ENCODE measurements at regions not wholly inside any gene's neighbourhood (a gene's known extent, or its start where the extent isn't known, plus 50 kb on each side); places are given as distances from the start of the nearest gene placed in this dataset.
"Not testable (repeated sequence)": the region's sequence is repeated elsewhere in the genome, so short reads cannot be mapped to it uniquely, and the experiment has no call there.

DNA sequence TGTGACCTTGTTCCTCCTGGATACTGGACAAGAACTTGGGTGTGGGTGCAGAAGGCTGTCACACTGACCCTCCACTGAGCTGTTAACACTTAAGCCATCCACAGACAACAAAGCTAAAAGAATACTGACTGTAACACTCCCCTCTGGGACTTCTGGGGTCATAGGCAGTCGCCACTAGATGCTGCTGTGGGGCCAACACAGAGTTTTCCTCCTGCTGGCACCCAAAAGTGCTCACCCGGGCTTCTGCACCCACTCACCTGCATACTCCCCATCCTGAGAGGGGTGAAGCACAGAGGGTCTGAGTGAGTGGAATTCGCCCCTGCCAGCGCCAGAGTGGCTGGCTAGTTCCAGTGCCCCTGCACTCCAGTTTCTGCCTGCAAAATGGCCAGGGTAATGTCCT lies 422.4 kb upstream of the LMO3 start:
- no peak overlapping the region for H3K4me3 ChIP-seq (ENCODE audit: low read depth, low read length)
- TF ChIP-seq, protein P1, sequence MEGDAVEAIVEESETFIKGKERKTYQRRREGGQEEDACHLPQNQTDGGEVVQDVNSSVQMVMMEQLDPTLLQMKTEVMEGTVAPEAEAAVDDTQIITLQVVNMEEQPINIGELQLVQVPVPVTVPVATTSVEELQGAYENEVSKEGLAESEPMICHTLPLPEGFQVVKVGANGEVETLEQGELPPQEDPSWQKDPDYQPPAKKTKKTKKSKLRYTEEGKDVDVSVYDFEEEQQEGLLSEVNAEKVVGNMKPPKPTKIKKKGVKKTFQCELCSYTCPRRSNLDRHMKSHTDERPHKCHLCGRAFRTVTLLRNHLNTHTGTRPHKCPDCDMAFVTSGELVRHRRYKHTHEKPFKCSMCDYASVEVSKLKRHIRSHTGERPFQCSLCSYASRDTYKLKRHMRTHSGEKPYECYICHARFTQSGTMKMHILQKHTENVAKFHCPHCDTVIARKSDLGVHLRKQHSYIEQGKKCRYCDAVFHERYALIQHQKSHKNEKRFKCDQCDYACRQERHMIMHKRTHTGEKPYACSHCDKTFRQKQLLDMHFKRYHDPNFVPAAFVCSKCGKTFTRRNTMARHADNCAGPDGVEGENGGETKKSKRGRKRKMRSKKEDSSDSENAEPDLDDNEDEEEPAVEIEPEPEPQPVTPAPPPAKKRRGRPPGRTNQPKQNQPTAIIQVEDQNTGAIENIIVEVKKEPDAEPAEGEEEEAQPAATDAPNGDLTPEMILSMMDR (IDR thresholded peaks at IDR 0.05), result no peak
- no peaks in the 10 kb centered on the region for H3K9me3 ChIP-seq (ENCODE audit: control insufficient read depth, low read length)
- H3K79me2 ChIP-seq, result no peaks in the 10 kb centered on the region
- H3K4me1 ChIP-seq, result no peaks in the 10 kb centered on the region
- H3K36me3 ChIP-seq (ENCODE audit: control insufficient read depth, insufficient read depth, low read length), result no peaks in the 10 kb centered on the region
- no peak overlapping the region for H3K9ac ChIP-seq
- H3K27ac ChIP-seq, result no peak overlapping the region
- H3K4me2 ChIP-seq (ENCODE audit: low read length), result no peak overlapping the region
- no peak overlapping the region for H2AFZ ChIP-seq
- no peaks in the 10 kb centered on the region for H3K27me3 ChIP-seq (ENCODE audit: control insufficient read depth, insufficient read depth, low read length)

GRCh38 chr12:17025424-17025823 lies 419.5 kb upstream of the LMO3 start:
- not testable (repeated sequence) for H3K27ac ChIP-seq; H3K4me2 ChIP-seq (ENCODE audit: low read length); H3K36me3 ChIP-seq (ENCODE audit: control insufficient read depth, insufficient read depth, low read length); H2AFZ ChIP-seq; H3K9me3 ChIP-seq (ENCODE audit: control insufficient read depth, low read length); H3K4me1 ChIP-seq; H3K9ac ChIP-seq; H3K4me3 ChIP-seq (ENCODE audit: low read depth, low read length); H3K79me2 ChIP-seq; H3K27me3 ChIP-seq (ENCODE audit: control insufficient read depth, insufficient read depth, low read length)

DNA sequence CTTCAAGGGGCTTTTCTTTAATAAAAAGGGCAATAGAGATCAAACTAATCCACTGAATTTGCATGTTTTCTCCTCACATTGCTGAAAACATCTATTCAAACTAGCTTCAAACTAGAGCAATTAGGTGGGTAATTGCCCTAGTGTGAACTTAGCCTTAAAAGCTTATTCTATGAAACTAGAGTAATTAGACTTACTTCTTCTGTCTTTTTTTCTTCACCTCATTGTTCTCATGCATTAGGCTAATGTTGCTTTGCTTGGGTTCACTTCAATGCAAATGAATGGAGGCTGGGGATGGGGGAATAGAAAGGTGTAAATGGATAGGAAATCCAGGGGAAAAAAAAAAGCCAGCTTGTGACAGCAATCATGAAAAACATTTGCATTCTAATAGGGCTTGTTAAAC lies 414.8 kb upstream of the LMO3 start:
- Histone ChIP-seq H3K36me3 (ENCODE audit: control insufficient read depth, insufficient read depth, low read length) (no peaks in the 10 kb centered on the region), H3K9me3 (ENCODE audit: control insufficient read depth, low read length) (no peaks in the 10 kb centered on the region), H2AFZ (no peak overlapping the region), H3K4me3 (ENCODE audit: low read depth, low read length) (no peak overlapping the region), H3K27ac (no peak overlapping the region), H3K4me1 (no peaks in the 10 kb centered on the region), H3K9ac (no peak overlapping the region), H3K4me2 (ENCODE audit: low read length) (no peak overlapping the region), H3K27me3 (ENCODE audit: control insufficient read depth, insufficient read depth, low read length) (no peaks in the 10 kb centered on the region), H3K79me2 (no peaks in the 10 kb centered on the region)
- TF ChIP-seq, protein P1 (IDR thresholded peaks at IDR 0.05), result no peak

DNA sequence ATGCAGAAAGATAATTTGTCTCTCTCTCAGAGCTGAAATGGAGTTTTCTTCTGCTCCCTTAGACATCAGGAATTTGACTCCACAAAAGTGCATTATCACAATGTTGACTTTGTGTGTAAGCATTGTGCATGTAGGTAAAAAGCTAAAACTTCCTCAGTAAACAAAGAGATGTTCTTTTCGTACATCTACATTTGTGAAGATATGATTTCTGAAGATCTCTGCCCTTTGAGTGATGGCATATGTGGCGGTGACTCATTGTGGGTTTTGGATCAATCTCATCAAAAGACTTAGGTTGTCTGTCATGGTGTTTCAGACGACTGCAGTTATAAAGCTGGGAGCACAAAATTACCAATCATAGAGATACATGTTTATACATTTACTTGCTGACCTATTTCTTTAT lies 411.4 kb upstream of the LMO3 start:
- no peaks in the 10 kb centered on the region for H3K36me3 ChIP-seq (ENCODE audit: control insufficient read depth, insufficient read depth, low read length)
- TF ChIP-seq, protein P1 (IDR thresholded peaks at IDR 0.05), result no peak
- H3K4me2 ChIP-seq (ENCODE audit: low read length), result no peak overlapping the region

GRCh38 chr12:17016116-17016864 lies 410.3 kb upstream of the LMO3 start:
- no peaks in the 10 kb centered on the region for H3K79me2 ChIP-seq
- H3K4me3 ChIP-seq (ENCODE audit: low read depth, low read length), result no peak overlapping the region
- H3K4me1 ChIP-seq, result no peaks in the 10 kb centered on the region
- TF ChIP-seq, protein P1 (IDR thresholded peaks at IDR 0.05), result no peak
- H3K4me2 ChIP-seq (ENCODE audit: low read length), result no peak overlapping the region
- H3K27ac ChIP-seq, result no peak overlapping the region
- H3K9me3 ChIP-seq (ENCODE audit: control insufficient read depth, low read length), result no peaks in the 10 kb centered on the region
- H3K36me3 ChIP-seq (ENCODE audit: control insufficient read depth, insufficient read depth, low read length), result no peaks in the 10 kb centered on the region
- no peak overlapping the region for H2AFZ ChIP-seq
- no peaks in the 10 kb centered on the region for H3K27me3 ChIP-seq (ENCODE audit: control insufficient read depth, insufficient read depth, low read length)
- no peak overlapping the region for H3K9ac ChIP-seq

More for the DNA sequence above, 411.4 kb upstream of the LMO3 start:
- Histone ChIP-seq H3K79me2 (no peaks in the 10 kb centered on the region), H3K9me3 (ENCODE audit: control insufficient read depth, low read length) (no peaks in the 10 kb centered on the region), H3K27me3 (ENCODE audit: control insufficient read depth, insufficient read depth, low read length) (no peaks in the 10 kb centered on the region), H3K27ac (no peak overlapping the region), H2AFZ (no peak overlapping the region), H3K9ac (no peak overlapping the region), H3K4me1 (no peaks in the 10 kb centered on the region), H3K4me3 (ENCODE audit: low read depth, low read length) (no peak overlapping the region)

All from parathyroid adenoma (tissue), 2 donors.